ENCODE measurements at regions not wholly inside any gene's neighbourhood (a gene's known extent, or its start where the extent isn't known, plus 50 kb on each side); places are given as distances from the start of the nearest gene placed in this dataset.

DNA sequence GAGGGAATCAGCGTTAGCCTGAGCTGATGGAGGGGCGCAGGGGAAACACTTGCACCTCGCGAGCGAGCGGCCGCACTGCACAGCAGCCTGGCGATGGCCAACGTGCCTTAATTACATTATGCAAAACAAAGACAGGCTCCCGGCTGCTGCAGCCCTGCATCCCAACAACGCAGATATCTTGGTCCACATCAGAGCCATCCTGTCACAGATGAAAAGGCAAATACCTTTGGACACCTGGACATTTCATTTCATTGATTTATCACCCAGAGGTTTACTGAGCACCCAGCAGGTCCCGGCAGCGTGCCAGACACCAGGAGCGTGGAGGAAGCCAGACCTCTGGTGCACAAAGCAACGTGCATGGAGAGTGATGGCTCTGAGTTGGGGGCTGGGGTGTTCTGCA lies 843.0 kb downstream of the TBC1D22A start:
- Histone ChIP-seq H3K27ac (no peak overlapping the region), H3K4me1 (ENCODE audit: control insufficient read depth in 1 of 2, low read depth in 2 of 2) (no peaks in the 10 kb centered on the region), H3K9me3 (no peaks in the 10 kb centered on the region), H3K27me3 (replicated peaks; ENCODE audit: insufficient read depth) (no peaks in the 10 kb centered on the region), H3K4me3 (no peak overlapping the region), H3K36me3 (no peaks in the 10 kb centered on the region)
- DNase-seq (ENCODE audit: low spot score) (no peak), ATAC-seq (ENCODE audit: insufficient number of reproducible peaks, low FRiP score, low read depth) (no peak)
- TF ChIP-seq, protein P1, sequence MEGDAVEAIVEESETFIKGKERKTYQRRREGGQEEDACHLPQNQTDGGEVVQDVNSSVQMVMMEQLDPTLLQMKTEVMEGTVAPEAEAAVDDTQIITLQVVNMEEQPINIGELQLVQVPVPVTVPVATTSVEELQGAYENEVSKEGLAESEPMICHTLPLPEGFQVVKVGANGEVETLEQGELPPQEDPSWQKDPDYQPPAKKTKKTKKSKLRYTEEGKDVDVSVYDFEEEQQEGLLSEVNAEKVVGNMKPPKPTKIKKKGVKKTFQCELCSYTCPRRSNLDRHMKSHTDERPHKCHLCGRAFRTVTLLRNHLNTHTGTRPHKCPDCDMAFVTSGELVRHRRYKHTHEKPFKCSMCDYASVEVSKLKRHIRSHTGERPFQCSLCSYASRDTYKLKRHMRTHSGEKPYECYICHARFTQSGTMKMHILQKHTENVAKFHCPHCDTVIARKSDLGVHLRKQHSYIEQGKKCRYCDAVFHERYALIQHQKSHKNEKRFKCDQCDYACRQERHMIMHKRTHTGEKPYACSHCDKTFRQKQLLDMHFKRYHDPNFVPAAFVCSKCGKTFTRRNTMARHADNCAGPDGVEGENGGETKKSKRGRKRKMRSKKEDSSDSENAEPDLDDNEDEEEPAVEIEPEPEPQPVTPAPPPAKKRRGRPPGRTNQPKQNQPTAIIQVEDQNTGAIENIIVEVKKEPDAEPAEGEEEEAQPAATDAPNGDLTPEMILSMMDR (IDR thresholded peaks at IDR 0.05) = no peak

DNA sequence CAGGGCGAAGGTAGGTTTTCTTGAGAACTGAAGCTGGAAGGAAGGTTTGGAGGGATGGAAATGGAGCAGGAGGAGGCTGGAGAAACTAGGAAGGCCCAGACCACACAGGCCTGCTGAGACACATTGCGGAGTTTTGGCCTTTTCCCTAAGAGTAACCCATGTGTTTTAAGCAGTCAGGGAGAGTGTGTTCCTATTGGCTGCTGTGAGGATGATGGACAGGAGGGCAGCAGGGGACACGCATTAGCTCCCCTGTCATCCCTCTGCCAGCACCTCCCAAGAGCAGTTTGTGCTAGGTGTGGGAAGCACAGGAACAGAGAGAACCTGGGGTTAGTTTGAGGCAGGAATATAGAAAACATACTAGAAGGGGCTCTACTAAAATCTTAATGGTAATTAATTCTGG lies 842.1 kb downstream of the TBC1D22A start:
- ATAC-seq (ENCODE audit: insufficient number of reproducible peaks, low FRiP score, low read depth) (no peak), DNase-seq (ENCODE audit: low spot score) (no peak)
- Histone ChIP-seq H3K27me3 (replicated peaks; ENCODE audit: insufficient read depth) (no peaks in the 10 kb centered on the region), H3K4me1 (ENCODE audit: control insufficient read depth in 1 of 2, low read depth in 2 of 2) (no peaks in the 10 kb centered on the region), H3K4me3 (no peak overlapping the region), H3K9me3 (no peaks in the 10 kb centered on the region), H3K36me3 (no peaks in the 10 kb centered on the region), H3K27ac (no peak overlapping the region)
- TF ChIP-seq, protein P1 (IDR thresholded peaks at IDR 0.05) = no peak

DNA sequence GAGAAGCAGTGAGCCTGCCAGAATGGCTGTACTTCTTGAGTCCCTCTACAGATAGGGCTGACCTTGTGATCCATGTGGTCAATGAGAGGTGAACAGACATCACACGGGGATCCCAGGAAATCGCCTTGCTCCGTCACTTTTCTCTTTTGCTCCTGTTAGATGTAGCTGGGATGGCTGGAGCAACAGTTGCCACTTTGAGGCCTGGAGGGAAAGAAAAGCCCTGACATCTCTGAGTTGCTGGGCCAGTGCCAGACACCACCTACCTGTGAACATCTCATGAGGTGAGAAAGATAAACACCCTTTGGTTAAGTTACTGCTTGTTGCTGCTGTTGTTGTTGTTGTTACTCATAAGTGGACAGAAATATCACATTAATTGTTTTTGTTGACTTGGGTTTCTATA lies 840.3 kb downstream of the TBC1D22A start:
- no peak for ATAC-seq (ENCODE audit: insufficient number of reproducible peaks, low FRiP score, low read depth)
- Histone ChIP-seq H3K9me3 (no peaks in the 10 kb centered on the region), H3K4me3 (no peak overlapping the region), H3K27me3 (replicated peaks; ENCODE audit: insufficient read depth) (no peaks in the 10 kb centered on the region), H3K27ac (no peak overlapping the region), H3K36me3 (no peaks in the 10 kb centered on the region), H3K4me1 (ENCODE audit: control insufficient read depth in 1 of 2, low read depth in 2 of 2) (no peaks in the 10 kb centered on the region)
- TF ChIP-seq, protein P1 (IDR thresholded peaks at IDR 0.05) = no peak
- no peak for DNase-seq (ENCODE audit: low spot score)

DNA sequence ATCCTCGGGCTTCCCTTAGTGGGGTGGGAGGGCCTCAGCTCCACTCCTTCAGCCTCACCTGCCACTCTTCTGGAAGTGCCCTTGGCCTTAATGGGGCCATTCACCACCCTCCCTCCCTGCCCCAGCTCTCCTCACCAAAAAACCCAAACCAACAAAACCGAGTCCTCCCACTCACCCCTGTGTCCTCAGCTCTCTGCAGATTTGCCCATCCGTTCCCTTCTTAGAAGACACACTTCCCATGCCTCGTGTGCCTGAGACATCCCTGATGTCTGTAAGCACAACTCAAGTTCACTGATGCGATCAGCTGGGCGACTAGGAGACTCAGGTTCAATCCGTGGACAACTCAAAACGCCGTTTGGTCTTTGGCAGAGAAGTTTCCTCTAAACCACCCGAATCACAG lies 839.2 kb downstream of the TBC1D22A start:
- ATAC-seq (ENCODE audit: insufficient number of reproducible peaks, low FRiP score, low read depth) (no peak), DNase-seq (ENCODE audit: low spot score) (no peak)
- no peaks in the 10 kb centered on the region for H3K4me1 ChIP-seq (ENCODE audit: control insufficient read depth in 1 of 2, low read depth in 2 of 2)
- no peaks in the 10 kb centered on the region for H3K36me3 ChIP-seq
- no peak overlapping the region for H3K4me3 ChIP-seq
- no peaks in the 10 kb centered on the region for H3K27me3 ChIP-seq (replicated peaks; ENCODE audit: insufficient read depth)
- TF ChIP-seq, protein P1 (IDR thresholded peaks at IDR 0.05) = no peak
- no peaks in the 10 kb centered on the region for H3K9me3 ChIP-seq
- H3K27ac ChIP-seq = no peak overlapping the region

DNA sequence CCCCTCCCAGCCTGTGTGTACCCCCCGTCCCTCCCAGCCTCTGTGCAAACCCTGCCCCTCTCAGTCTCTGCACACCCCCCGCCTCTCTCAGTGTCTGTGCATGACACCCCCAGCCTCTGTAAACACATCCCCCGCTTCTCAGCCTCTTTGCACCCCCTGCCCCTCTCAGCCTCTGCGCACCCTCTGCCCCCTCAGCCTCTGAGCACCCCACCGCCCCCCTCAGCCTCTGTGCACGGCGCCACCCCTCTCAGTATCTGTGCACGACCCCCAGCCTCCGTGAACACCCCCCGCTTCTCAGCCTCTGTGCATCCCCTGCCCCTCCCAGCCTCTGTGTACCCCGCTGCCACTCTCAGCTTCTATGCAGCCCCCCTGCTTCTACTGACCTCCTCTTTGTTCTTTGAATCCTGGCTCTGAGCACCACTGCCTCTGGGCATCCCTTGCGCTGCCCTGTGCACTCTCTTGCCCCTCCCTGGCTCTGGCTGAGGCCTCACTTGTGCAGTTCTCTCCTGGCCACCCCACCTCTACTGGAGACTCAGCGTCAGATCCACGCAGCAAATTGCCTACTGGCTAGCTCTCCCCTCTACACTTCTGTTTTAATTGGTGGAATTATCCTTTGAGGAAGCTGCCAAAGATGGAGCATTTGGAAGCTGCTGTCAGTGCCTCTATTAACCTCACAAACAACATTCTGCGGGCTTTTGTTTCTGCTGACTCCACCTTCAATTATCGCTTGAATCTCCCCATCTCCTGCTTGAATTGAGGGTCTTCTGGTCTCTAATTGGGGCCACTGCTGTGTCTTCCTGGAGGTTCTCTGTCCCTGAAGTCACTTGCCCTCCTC lies 838.6 kb downstream of the TBC1D22A start:
- H3K27me3 ChIP-seq (replicated peaks; ENCODE audit: insufficient read depth) = no peaks in the 10 kb centered on the region

More for the DNA sequence above, 838.6 kb downstream of the TBC1D22A start:
- H3K36me3 ChIP-seq = no peaks in the 10 kb centered on the region
- TF ChIP-seq, protein P1 (IDR thresholded peaks at IDR 0.05) = no peak
- H3K4me1 ChIP-seq (ENCODE audit: control insufficient read depth in 1 of 2, low read depth in 2 of 2) = no peaks in the 10 kb centered on the region
- H3K4me3 ChIP-seq = no peak overlapping the region
- no peak overlapping the region for H3K27ac ChIP-seq
- DNase-seq (ENCODE audit: low spot score) (no peak), ATAC-seq (ENCODE audit: insufficient number of reproducible peaks, low FRiP score, low read depth) (no peak)
- no peaks in the 10 kb centered on the region for H3K9me3 ChIP-seq
